GM12878 (cell line): ENCODE measurements at regions not wholly inside any gene's neighbourhood (a gene's known extent, or its start where the extent isn't known, plus 50 kb on each side); places are given as distances from the start of the nearest gene placed in this dataset.

Experiments
- ATAC-seq: fragments of 200-7000 bp; cut with Tn5 transposase; 3 replicates; pipeline ENCODE4 v1.9.1; 2020; ENCODE audit warnings: mild to moderate bottlenecking, moderate library complexity
- BruUV-seq: library from RNA; stranded (reverse); fragments of 400-500 nt; replicated peaks from 2 replicates; lab custom pipeline; 2021; lab: Mats Ljungman, UMichigan
- CTCF ChIA-PET: fragments of 300-600 bp; sonication (Branson Sonifier 250); formaldehyde crosslinking; extraction: SDS; loops from one replicate; lab custom pipeline; 2021; ENCODE audit warnings: inconsistent platforms; lab: Yijun Ruan, JAX
- POLR2A ChIA-PET: fragments of 350-600 bp; formaldehyde crosslinking; extraction: SDS; loops from one replicate; lab custom pipeline; 2021; ENCODE audit warnings: inconsistent platforms; lab: Charles Lee
- RAD21 ChIA-PET: fragments of 300-600 bp; sonication (Branson Sonifier 250); formaldehyde crosslinking; loops from one replicate; lab custom pipeline; 2023; ENCODE audit warnings: antibody characterized with exemption; ENCODE audit not compliant: unreplicated experiment; lab: Charles Lee
- SMC1A ChIA-PET: fragments of 300-600 bp; sonication (Branson Sonifier 250); formaldehyde crosslinking; loops from one replicate; lab custom pipeline; 2023; ENCODE audit not compliant: unreplicated experiment, uncharacterized antibody; lab: Charles Lee
- DNase-seq: peaks from one replicate; pipeline ENCODE4 v3.0.0-alpha.2; 2011; ENCODE audit warnings: low read depth, low spot score
- FAIRE-seq: peaks from 3 replicates; lab custom pipeline; 2011; peaks lifted over from hg19 to GRCh38; lab: Jason Lieb, UNC
- H2AFZ ChIP-seq: 2 replicates; pipeline ENCODE4 v1.6.0; 2011; ENCODE audit warnings: low read depth, low read length, control low read depth; ENCODE audit not compliant: control insufficient read depth
- H3K27ac ChIP-seq: 2 replicates; pipeline ENCODE4 v1.5.1; 2011; ENCODE audit warnings: control low read depth; ENCODE audit not compliant: control insufficient read depth, insufficient read depth
- H3K27me3 ChIP-seq, 2 experiments: replicated peaks in 1 of 2; 2 replicates each; pipeline versions ENCODE4 v1.6.0 to v1.6.1; 2011; ENCODE audit warnings: low read length in 1 of 2; ENCODE audit not compliant: control insufficient read depth in 2 of 2, insufficient read depth in 2 of 2
- H3K36me3 ChIP-seq, 2 experiments: 2 replicates each; pipeline ENCODE4 v1.5.1; 2011; ENCODE audit warnings: low read length in 1 of 2; ENCODE audit not compliant: control insufficient read depth in 2 of 2, insufficient read depth in 2 of 2
- H3K4me1 ChIP-seq: 2 replicates; pipeline ENCODE4 v1.6.1; 2011; ENCODE audit warnings: mild to moderate bottlenecking, low read length, moderate library complexity, mixed read lengths; ENCODE audit not compliant: control insufficient read depth, insufficient read depth
- H3K4me2 ChIP-seq: 2 replicates; pipeline ENCODE4 v1.6.0; 2011; ENCODE audit warnings: control low read depth; ENCODE audit not compliant: control insufficient read depth, insufficient read depth
- H3K4me3 ChIP-seq: fragments of 200-600 bp; sonication (generic); 2 replicates; pipeline ENCODE4 v1.5.1; 2016
- H3K79me2 ChIP-seq: 2 replicates; pipeline ENCODE4 v1.6.0; 2011; ENCODE audit warnings: low read length; ENCODE audit not compliant: control insufficient read depth, insufficient read depth
- H3K9ac ChIP-seq: 2 replicates; pipeline ENCODE4 v1.8.0; 2011; ENCODE audit warnings: low read length, control low read depth, mixed read lengths; ENCODE audit not compliant: control insufficient read depth, insufficient read depth
- H3K9me3 ChIP-seq: replicated peaks from 3 replicates; pipeline ENCODE4 v1.5.1; 2011; ENCODE audit warnings: mild to moderate bottlenecking, low read length; ENCODE audit not compliant: control insufficient read depth, insufficient read depth
- H4K20me1 ChIP-seq: 2 replicates; pipeline ENCODE4 v1.6.0; 2011; ENCODE audit not compliant: control insufficient read depth, insufficient read depth
- ESRRA ChIP-seq: IDR thresholded peaks from 2 replicates; pipeline ENCODE4 v1.6.1; 2012; ENCODE audit warnings: mild to moderate bottlenecking, low read length, improper control_type of control experiment
- FOXK2 ChIP-seq: fragments of 450-650 bp; IDR thresholded peaks from 2 replicates; pipeline ENCODE4 v1.6.1; 2017; ENCODE audit warnings: mild to moderate bottlenecking, moderate library complexity
- FOXM1 ChIP-seq: IDR thresholded peaks from 2 replicates; pipeline ENCODE4 v1.6.1; 2012; ENCODE audit warnings: low read depth, mild to moderate bottlenecking, inconsistent platforms, low read length, moderate library complexity
- HCFC1 ChIP-seq: fragments of 150-350 bp; IDR thresholded peaks from 2 replicates; pipeline ENCODE4 v1.6.1; 2014; ENCODE audit warnings: low read length
- NR2C1 ChIP-seq: fragments of 450-650 bp; IDR thresholded peaks from 2 replicates; pipeline ENCODE4 v1.6.1; 2017; ENCODE audit warnings: antibody characterized with exemption, mild to moderate bottlenecking, moderate library complexity
- PAX5 ChIP-seq: IDR thresholded peaks from 2 replicates; pipeline ENCODE4 v1.6.1; 2011; ENCODE audit warnings: low read depth, low read length, borderline replicate concordance
- RB1 ChIP-seq: fragments of 450-650 bp; formaldehyde crosslinking; IDR thresholded peaks from 2 replicates; pipeline ENCODE4 v1.6.1; 2017; ENCODE audit warnings: mild to moderate bottlenecking, borderline replicate concordance
- RELA ChIP-seq: fragments of 450-650 bp; IDR thresholded peaks from 2 replicates; pipeline ENCODE4 v1.8.0; 2014; ENCODE audit warnings: borderline replicate concordance; ENCODE audit not compliant: partially characterized antibody
- RFX5 ChIP-seq: IDR thresholded peaks from 2 replicates; pipeline ENCODE4 v1.6.1; 2011; ENCODE audit warnings: low read depth, low read length, improper control_type of control experiment
- STAT1 ChIP-seq: fragments of 450-650 bp; conservative IDR thresholded peaks from 2 replicates; pipeline ENCODE4 v1.6.1; 2014; ENCODE audit warnings: antibody characterized with exemption, mild to moderate bottlenecking
- SUPT20H ChIP-seq: IDR thresholded peaks from 2 replicates; pipeline ENCODE4 v1.6.1; 2011; ENCODE audit warnings: low read depth, mild to moderate bottlenecking, low read length, moderate library complexity, borderline replicate concordance; ENCODE audit not compliant: control insufficient read depth
- TBL1XR1 ChIP-seq: IDR thresholded peaks from 2 replicates; pipeline ENCODE4 v1.6.1; 2012; ENCODE audit warnings: low read depth, low read length, improper control_type of control experiment
- TCF12 ChIP-seq: IDR thresholded peaks from 2 replicates; pipeline ENCODE4 v1.6.1; 2011; ENCODE audit warnings: low read depth, mild to moderate bottlenecking, low read length
- USF1 ChIP-seq: IDR thresholded peaks from 2 replicates; pipeline ENCODE4 v1.6.1; 2011; ENCODE audit warnings: borderline replicate concordance, low read depth, mild to moderate bottlenecking, moderate library complexity, mixed read lengths, low read length; ENCODE audit not compliant: insufficient read depth; ENCODE audit errors: extremely low read length
- USF2 ChIP-seq: IDR thresholded peaks from 2 replicates; pipeline ENCODE4 v1.6.1; 2011; ENCODE audit warnings: low read depth, low read length, improper control_type of control experiment, borderline replicate concordance
- WRNIP1 ChIP-seq: IDR thresholded peaks from 2 replicates; pipeline ENCODE4 v1.6.1; 2011; ENCODE audit warnings: low read depth, low read length, improper control_type of control experiment, borderline replicate concordance
- YY1 ChIP-seq: IDR thresholded peaks from 2 replicates; pipeline ENCODE4 v1.6.1; 2011; ENCODE audit warnings: low read depth, mild to moderate bottlenecking, low read length
- ZNF274 ChIP-seq: IDR thresholded peaks from one replicate; pipeline ENCODE4 v1.8.0; 2011; ENCODE audit not compliant: insufficient read length, insufficient read depth
- WGBS: methylation state at CpG from one replicate; pipeline ENCODE4 v1.1.6; 2016; ENCODE audit warnings: low lambda C conversion rate; ENCODE audit not compliant: insufficient replicate concordance, insufficient coverage; ENCODE audit errors: missing lambda C conversion rate; 5-methylcytosine and 5-hydroxymethylcytosine counted together
- in situ Hi-C: fragments of 300-500 bp; cut with MboI; formaldehyde crosslinking; loops from 9 replicates; pipeline ENCODE4 v1.14.3; 2018; ENCODE audit warnings: mixed read lengths
- intact Hi-C: fragments of 100-400 bp; cut with micrococcal nuclease; formaldehyde crosslinking; loops from one replicate; pipeline ENCODE4 v1.14.2; 2022; ENCODE audit not compliant: unreplicated experiment
- TF ChIP-seq, protein P1 (sequence below): fragments of 450-650 bp; IDR thresholded peaks from 2 replicates; pipeline ENCODE4 v1.6.1; 2016; ENCODE audit warnings: mild to moderate bottlenecking

DNA sequence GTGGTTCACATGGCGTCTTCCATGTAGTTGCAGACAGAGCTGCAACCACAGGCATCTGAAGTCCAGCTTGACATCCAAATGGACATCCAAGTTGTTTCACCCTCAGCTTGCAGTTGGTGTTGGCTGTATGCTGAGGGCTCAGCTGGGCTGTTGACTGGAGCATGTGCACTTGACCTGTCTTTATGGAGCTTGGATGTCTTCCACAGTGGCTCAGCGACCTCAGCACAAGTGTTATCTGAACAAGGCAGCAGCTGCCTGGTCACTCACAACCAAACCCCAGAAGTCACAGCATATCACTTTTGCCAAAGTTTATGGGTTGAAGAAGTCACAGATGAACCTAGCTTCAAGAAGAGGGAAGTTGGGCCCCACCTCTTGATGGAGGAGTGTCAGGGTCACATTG, 92.9 kb downstream of the TPRA1 start:
- Histone ChIP-seq H3K79me2 (no peaks in the 10 kb centered on the region), H3K4me1 (no peaks in the 10 kb centered on the region), H3K4me2 (no peak overlapping the region), H2AFZ (no peak overlapping the region), H3K4me3 (no peak overlapping the region), H3K9ac (no peak overlapping the region), H3K27me3 (no peaks in the 10 kb centered on the region), H3K9me3 (no peaks in the 10 kb centered on the region; the same call in 1 of the 3 replicates), H3K27ac (no peak overlapping the region), H3K36me3 (no peaks in the 10 kb centered on the region), H4K20me1 (no peaks in the 10 kb centered on the region)
- in situ Hi-C loops (no loop called here), intact Hi-C loops (no loop called here)
- TF ChIP-seq USF2 (no peak), SUPT20H (no peak), FOXM1 (no peak), STAT1 (no peak), RFX5 (no peak), RELA (no peak), TCF12 (no peak), PAX5 (no peak), HCFC1 (no peak), YY1 (no peak), WRNIP1 (no peak), TBL1XR1 (no peak), ESRRA (no peak), RB1 (no peak), FOXK2 (no peak), NR2C1 (no peak), USF1 (no peak), ZNF274 (no peak)
- TF ChIP-seq, protein P1, sequence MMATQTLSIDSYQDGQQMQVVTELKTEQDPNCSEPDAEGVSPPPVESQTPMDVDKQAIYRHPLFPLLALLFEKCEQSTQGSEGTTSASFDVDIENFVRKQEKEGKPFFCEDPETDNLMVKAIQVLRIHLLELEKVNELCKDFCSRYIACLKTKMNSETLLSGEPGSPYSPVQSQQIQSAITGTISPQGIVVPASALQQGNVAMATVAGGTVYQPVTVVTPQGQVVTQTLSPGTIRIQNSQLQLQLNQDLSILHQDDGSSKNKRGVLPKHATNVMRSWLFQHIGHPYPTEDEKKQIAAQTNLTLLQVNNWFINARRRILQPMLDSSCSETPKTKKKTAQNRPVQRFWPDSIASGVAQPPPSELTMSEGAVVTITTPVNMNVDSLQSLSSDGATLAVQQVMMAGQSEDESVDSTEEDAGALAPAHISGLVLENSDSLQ: no peak
- DNase-seq (no peak), FAIRE-seq (no peak), ATAC-seq (no peak)
- ChIA-PET SMC1A (interaction anchor here (0.6 kb wide), 1 partner anchor 167 kb away, joined by 3 read pairs; no protein-coding TSS in a partner anchor), RAD21 (no interaction called here), CTCF (no interaction called here), POLR2A (no interaction called here)
- WGBS: 0% methylated on average over 2 of the region's 2 CpGs
- no TSS peak for BruUV-seq
